ENCODE measurements at regions not wholly inside any gene's neighbourhood (a gene's known extent, or its start where the extent isn't known, plus 50 kb on each side); places are given as distances from the start of the nearest gene placed in this dataset.
A peak's percentile ranks its signal among the peaks of the same experiment; 100 is the strongest.
"Not testable (repeated sequence)": the region's sequence is repeated elsewhere in the genome, so short reads cannot be mapped to it uniquely, and the experiment has no call there.

GRCh38 chr12:123061441-123062205 is 81.1 kb downstream of the ARL6IP4 start:
- no peak for DNase-seq

GRCh38 chr12:123059500-123059899 is 79.0 kb downstream of the ARL6IP4 start:
- DNase-seq = no peak

- DNase-seq = no peak
These were observed 78.5 kb downstream of the ARL6IP4 start for GRCh38 chr12:123058980-123059379.

GRCh38 chr12:123058481-123058880 is 78.0 kb downstream of the ARL6IP4 start:
- no peak for DNase-seq

- no peak for DNase-seq
These were observed 77.2 kb downstream of the ARL6IP4 start for GRCh38 chr12:123057513-123058265.

- DNase-seq = no peak
These were observed 76.2 kb downstream of the ARL6IP4 start for GRCh38 chr12:123056709-123057108.

GRCh38 chr12:123056053-123056452 is 75.6 kb downstream of the ARL6IP4 start:
- DNase-seq = no peak

- no peak for DNase-seq
These were observed 74.8 kb downstream of the ARL6IP4 start for GRCh38 chr12:123055281-123055766.

GRCh38 chr12:123054371-123054770 is 73.9 kb downstream of the ARL6IP4 start:
- no peak for DNase-seq

GRCh38 chr12:123051556-123051955 is 71.1 kb downstream of the ARL6IP4 start:
- no peak for DNase-seq

GRCh38 chr12:123050913-123051312 is 70.4 kb downstream of the ARL6IP4 start:
- DNase-seq = peak; percentile 44

GRCh38 chr12:123050331-123050831 is 69.9 kb downstream of the ARL6IP4 start:
- no peak for DNase-seq

GRCh38 chr12:123049398-123050240 is 69.1 kb downstream of the ARL6IP4 start:
- no peak for DNase-seq

GRCh38 chr12:123047892-123048291 is 67.4 kb downstream of the ARL6IP4 start:
- not testable (repeated sequence) for DNase-seq

GRCh38 chr12:123047289-123047688 is 66.8 kb downstream of the ARL6IP4 start:
- no peak for DNase-seq

- no peak for DNase-seq
These were observed 66.0 kb downstream of the ARL6IP4 start for GRCh38 chr12:123046431-123046830.

- no peak for DNase-seq
These were observed 65.2 kb downstream of the ARL6IP4 start for GRCh38 chr12:123045678-123046077.

- DNase-seq = no peak
These were observed 63.9 kb downstream of the ARL6IP4 start for GRCh38 chr12:123044351-123044750.

GRCh38 chr12:123043536-123044001 is 63.1 kb downstream of the ARL6IP4 start:
- DNase-seq = peak; percentile 58

GRCh38 chr12:123042833-123043232 is 62.4 kb downstream of the ARL6IP4 start:
- DNase-seq = no peak

- DNase-seq = no peak
These were observed 61.6 kb downstream of the ARL6IP4 start for GRCh38 chr12:123041811-123042655.

- no peak for DNase-seq
These were observed 60.6 kb downstream of the ARL6IP4 start for GRCh38 chr12:123041042-123041531.

All from OCI-M1 (cell line).